Midbrain (tissue), 1 donor: ENCODE measurements at regions not wholly inside any gene's neighbourhood (a gene's known extent, or its start where the extent isn't known, plus 50 kb on each side); places are given as distances from the start of the nearest gene placed in this dataset.
A peak's percentile ranks its signal among the peaks of the same experiment; 100 is the strongest.
"Not testable (repeated sequence)": the region's sequence is repeated elsewhere in the genome, so short reads cannot be mapped to it uniquely, and the experiment has no call there.

Experiments
- DNase-seq: peaks from one replicate; lab custom pipeline; 2025; lab: John Stamatoyannopoulos, UW

GRCh38 chr2:17193433-17193890 is 324.8 kb downstream of the RAD51AP2 start:
- not testable (repeated sequence) for DNase-seq

- no peak for DNase-seq
Measured at GRCh38 chr2:17191223-17191622, 327.0 kb downstream of the RAD51AP2 start.

GRCh38 chr2:17190527-17190926 is 327.7 kb downstream of the RAD51AP2 start:
- DNase-seq: no peak

GRCh38 chr2:17188721-17189120 is 329.5 kb downstream of the RAD51AP2 start:
- no peak for DNase-seq

GRCh38 chr2:17184512-17184911 is 333.7 kb downstream of the RAD51AP2 start:
- no peak for DNase-seq

GRCh38 chr2:17182399-17182798 is 335.8 kb downstream of the RAD51AP2 start:
- DNase-seq: no peak

GRCh38 chr2:17181051-17181752 is 337.0 kb downstream of the RAD51AP2 start:
- DNase-seq: no peak

- DNase-seq: no peak
Measured at GRCh38 chr2:17179145-17179808, 339.0 kb downstream of the RAD51AP2 start.

GRCh38 chr2:17177088-17177487 is 341.2 kb downstream of the RAD51AP2 start:
- DNase-seq: no peak

GRCh38 chr2:17171446-17172049 is 346.7 kb downstream of the RAD51AP2 start:
- DNase-seq: peak; percentile 37

- DNase-seq: no peak
Measured at GRCh38 chr2:17166506-17166905, 351.7 kb downstream of the RAD51AP2 start.

- no peak for DNase-seq
Measured at GRCh38 chr2:17164550-17164949, 353.7 kb downstream of the RAD51AP2 start.

- DNase-seq: no peak
Measured at GRCh38 chr2:17163638-17164037, 354.6 kb downstream of the RAD51AP2 start.

- no peak for DNase-seq
Measured at GRCh38 chr2:17162713-17163112, 355.5 kb downstream of the RAD51AP2 start.

GRCh38 chr2:17160594-17160993 is 357.6 kb downstream of the RAD51AP2 start:
- DNase-seq: no peak

- DNase-seq: no peak
Measured at GRCh38 chr2:17156086-17156485, 362.2 kb downstream of the RAD51AP2 start.

GRCh38 chr2:17149945-17150344 is 368.3 kb downstream of the RAD51AP2 start:
- DNase-seq: no peak

GRCh38 chr2:17148407-17149145 is 369.7 kb downstream of the RAD51AP2 start:
- DNase-seq: peak; percentile 2

GRCh38 chr2:17146358-17146757 is 371.9 kb downstream of the RAD51AP2 start:
- DNase-seq: no peak

GRCh38 chr2:17136877-17137276 is 381.4 kb downstream of the RAD51AP2 start:
- DNase-seq: no peak

GRCh38 chr2:17136231-17136630 is 382.0 kb downstream of the RAD51AP2 start:
- no peak for DNase-seq

GRCh38 chr2:17135619-17136018 is 382.6 kb downstream of the RAD51AP2 start:
- DNase-seq: no peak
